Activated T-cell treated with anti-CD3 and anti-CD28 coated beads, Interleukin-2, amount 50 U/mL, for 72 hours (primary cell): ENCODE measurements at regions not wholly inside any gene's neighbourhood (a gene's known extent, or its start where the extent isn't known, plus 50 kb on each side); places are given as distances from the start of the nearest gene placed in this dataset.

Experiments
- ATAC-seq, 2 donors: fragments of 150-1000 bp; cut with Tn5 transposase; replicated peaks in 1 of 2; 2 replicates each; pipeline ENCODE4 v1.10.0; 2021; ENCODE audit warnings: moderate library complexity in 2 of 2, mild to moderate bottlenecking in 1 of 2
- DNase-seq, 2 donors: peaks; one replicate each; pipeline ENCODE4 v3.0.0; 2021 to 2022; ENCODE audit warnings: mixed read lengths in 1 of 2
- H3K27ac Mint-ChIP-seq: one replicate; pipeline ENCODE4 v1.8.0; 2022; ENCODE audit warnings: mild to moderate bottlenecking, moderate library complexity, mixed read lengths
- H3K27me3 Mint-ChIP-seq: one replicate; pipeline ENCODE4 v1.8.0; 2022; ENCODE audit warnings: low read depth, mixed read lengths
- H3K36me3 Mint-ChIP-seq, 2 donors: one replicate each; pipeline ENCODE4 v1.8.0; 2022; ENCODE audit warnings: mixed read lengths in 2 of 2, mild to moderate bottlenecking in 1 of 2; ENCODE audit not compliant: insufficient read depth in 2 of 2
- H3K4me1 Mint-ChIP-seq: one replicate; pipeline ENCODE4 v1.8.0; 2022; ENCODE audit warnings: low read depth, mixed read lengths
- H3K4me3 Mint-ChIP-seq, 2 donors: one replicate each; pipeline ENCODE4 v1.8.0; 2022; ENCODE audit warnings: mild to moderate bottlenecking in 2 of 2, mixed read lengths in 2 of 2, moderate library complexity in 2 of 2
- H3K9me3 Mint-ChIP-seq, 2 donors: one replicate each; pipeline ENCODE4 v1.8.0; 2022; ENCODE audit warnings: mixed read lengths in 2 of 2

DNA sequence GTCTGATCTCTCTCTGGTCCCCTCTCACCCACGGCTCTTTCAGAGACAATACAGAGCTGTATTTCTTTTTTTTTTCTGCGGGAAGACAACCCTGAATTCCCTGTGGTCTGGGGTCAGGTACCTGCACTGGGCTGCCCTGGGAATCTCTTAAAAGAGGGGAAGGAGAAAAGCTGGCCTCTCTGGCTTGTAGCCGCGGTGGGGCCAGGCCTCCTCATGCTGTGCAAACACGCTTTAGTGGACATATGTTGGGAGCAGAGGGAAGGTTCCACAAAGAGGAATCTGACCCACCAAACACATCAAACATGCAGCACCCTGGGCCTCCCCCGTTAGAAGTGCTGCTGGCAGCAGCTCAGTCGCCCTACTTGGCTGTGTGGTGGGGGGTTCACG lies 143.7 kb upstream of the ZFHX3 start:
- ATAC-seq (no peak), DNase-seq (no peak)
- Mint-ChIP-seq H3K27ac (no peak overlapping the region), H3K9me3 (peaks cover 0 to 1% of the 10 kb centered on the region in 2 donors), H3K4me1 (no peaks in the 10 kb centered on the region), H3K4me3 (no peak overlapping the region), H3K27me3 (no peaks in the 10 kb centered on the region), H3K36me3 (no peaks in the 10 kb centered on the region)

DNA sequence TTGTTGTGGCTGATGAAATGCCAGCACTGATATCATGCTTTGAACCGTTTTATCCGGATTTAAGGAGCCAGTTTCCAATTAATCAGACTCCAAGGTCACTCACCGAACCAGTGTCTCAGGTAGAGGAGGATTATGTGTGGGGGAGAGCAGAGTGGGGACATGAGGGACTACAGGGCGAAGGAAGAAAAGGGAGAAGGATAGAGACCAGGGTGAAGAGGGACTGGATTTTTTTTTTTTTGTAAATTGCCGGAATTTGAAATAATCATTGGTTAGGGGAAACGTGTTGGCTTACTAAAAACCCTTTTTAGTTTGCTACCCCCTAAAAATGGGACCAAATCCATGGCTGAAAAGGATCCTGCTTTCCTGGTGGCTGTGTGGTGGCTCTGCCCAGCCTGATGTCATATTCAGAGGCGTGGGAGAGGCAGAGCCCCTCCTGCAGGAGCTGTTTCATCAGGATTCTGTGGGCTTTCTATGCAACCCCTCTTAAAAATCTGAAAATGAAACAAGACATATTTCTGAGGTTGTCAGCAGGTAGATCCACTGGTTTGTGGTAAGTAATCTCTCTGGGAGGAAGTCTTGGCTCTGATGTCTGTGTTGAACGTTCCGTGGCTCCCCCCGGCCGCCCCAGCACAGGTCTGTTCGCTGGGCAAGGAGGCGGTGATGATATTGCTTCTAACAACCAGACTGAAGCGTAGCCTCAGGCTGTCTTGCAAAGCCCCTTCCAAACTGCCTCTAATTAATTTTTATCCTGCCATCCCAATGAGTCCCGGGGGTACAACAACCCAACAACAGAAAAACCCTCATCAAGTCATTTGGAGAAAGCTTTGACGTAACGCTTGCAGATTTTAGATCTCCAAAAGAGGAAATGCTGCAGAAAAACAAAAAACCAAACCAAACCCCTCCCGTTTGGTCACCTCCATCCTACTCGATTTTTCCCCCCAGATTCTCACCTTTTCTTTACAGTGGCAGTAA lies 143.0 kb upstream of the ZFHX3 start:
- no peaks in the 10 kb centered on the region for H3K4me1 Mint-ChIP-seq
- no peaks in the 10 kb centered on the region for H3K36me3 Mint-ChIP-seq
- H3K27me3 Mint-ChIP-seq: no peaks in the 10 kb centered on the region
- no peak overlapping the region for H3K4me3 Mint-ChIP-seq
- ATAC-seq (no peak), DNase-seq (no peak)
- H3K9me3 Mint-ChIP-seq: peaks cover 0 to 1% of the 10 kb centered on the region in 2 donors
- H3K27ac Mint-ChIP-seq: no peak overlapping the region

DNA sequence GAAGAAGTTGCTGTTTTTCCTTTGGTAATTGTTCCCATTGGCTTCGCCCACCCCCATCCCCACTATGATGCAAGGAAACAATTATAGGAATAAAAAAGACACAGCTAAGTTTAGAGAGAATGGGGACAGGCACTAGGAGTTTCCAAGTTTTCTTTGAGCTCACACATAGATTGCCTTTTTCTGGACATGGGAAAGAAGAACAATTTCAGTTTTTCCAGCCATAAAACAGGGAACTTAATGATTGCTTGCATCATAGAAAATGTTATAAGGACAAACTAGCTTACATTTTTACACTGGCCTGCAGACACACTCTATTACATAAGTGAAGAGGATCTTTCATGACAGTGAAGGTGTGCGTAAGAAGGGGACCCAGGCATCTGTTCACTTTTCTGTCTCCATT lies 142.3 kb upstream of the ZFHX3 start:
- no peak for ATAC-seq
- no peak overlapping the region for H3K27ac Mint-ChIP-seq
- H3K36me3 Mint-ChIP-seq: no peaks in the 10 kb centered on the region
- no peak for DNase-seq
- H3K4me1 Mint-ChIP-seq: no peaks in the 10 kb centered on the region
- H3K4me3 Mint-ChIP-seq: no peak overlapping the region
- H3K27me3 Mint-ChIP-seq: no peaks in the 10 kb centered on the region
- H3K9me3 Mint-ChIP-seq: no peaks in the 10 kb centered on the region

DNA sequence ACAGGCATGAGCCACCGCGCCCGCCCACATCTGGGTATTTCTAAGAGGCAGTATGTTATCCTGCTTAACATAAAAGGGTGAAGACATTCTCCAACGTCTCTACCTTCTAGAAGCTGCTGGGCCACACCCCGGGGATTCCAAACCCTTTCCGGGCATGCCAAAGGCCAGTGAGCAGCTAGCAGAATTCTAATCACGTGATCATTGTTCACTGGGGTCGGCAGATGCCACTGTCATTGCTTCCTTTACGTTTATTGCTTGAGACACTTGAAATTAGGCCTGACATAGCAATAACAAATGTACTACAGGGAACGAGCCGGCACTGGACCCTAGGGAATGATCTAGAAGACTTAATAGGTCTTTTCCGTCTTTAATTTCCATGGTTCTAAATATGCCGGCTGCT lies 141.2 kb upstream of the ZFHX3 start:
- Mint-ChIP-seq H3K27ac (no peak overlapping the region), H3K4me1 (no peaks in the 10 kb centered on the region), H3K36me3 (no peaks in the 10 kb centered on the region), H3K9me3 (no peaks in the 10 kb centered on the region), H3K27me3 (no peaks in the 10 kb centered on the region), H3K4me3 (no peak overlapping the region)
- ATAC-seq (no peak), DNase-seq (no peak)

DNA sequence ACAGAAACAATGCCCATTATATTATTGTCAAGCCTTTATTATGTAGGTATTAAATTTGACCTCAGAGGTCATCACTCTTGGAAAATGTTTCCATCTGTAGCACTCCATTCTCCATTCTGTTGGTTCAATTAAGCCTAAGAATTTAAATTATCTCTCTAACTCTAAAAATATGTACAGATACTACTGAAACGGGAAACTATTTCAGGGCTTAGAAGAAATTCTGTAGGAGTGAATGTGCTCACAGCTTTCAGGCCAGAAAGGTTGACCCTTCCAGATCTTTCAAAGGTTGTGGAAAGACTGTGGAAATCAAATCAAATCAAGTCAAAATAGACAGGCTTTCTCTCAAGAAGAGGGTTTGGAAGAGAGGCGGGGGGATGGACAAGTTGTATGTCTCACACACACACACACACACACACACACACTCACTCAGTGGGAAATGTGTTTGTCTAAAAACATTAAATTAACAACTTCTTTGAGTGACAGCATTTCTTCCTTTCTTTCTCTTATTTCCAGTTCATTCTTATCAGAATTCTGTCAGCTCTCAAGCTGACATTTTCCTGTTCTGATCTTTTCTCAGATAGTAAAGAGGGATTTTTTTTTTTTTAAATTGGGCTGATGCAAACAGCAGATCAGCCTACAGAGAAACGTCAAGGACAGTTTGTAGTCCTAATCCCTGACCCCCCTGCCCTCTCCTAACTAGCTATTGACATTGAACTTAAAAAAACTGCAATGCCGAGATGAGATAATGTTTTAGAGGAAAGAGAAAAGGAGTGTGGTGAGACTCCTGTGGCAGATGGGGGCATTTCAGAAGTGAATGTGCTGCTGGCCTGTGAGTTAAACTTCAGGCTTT lies 139.0 kb upstream of the ZFHX3 start:
- Mint-ChIP-seq H3K27me3 (no peaks in the 10 kb centered on the region), H3K9me3 (no peaks in the 10 kb centered on the region), H3K27ac (no peak overlapping the region), H3K36me3 (no peaks in the 10 kb centered on the region), H3K4me3 (no peak overlapping the region), H3K4me1 (no peaks in the 10 kb centered on the region)
- DNase-seq (no peak), ATAC-seq (no peak)

DNA sequence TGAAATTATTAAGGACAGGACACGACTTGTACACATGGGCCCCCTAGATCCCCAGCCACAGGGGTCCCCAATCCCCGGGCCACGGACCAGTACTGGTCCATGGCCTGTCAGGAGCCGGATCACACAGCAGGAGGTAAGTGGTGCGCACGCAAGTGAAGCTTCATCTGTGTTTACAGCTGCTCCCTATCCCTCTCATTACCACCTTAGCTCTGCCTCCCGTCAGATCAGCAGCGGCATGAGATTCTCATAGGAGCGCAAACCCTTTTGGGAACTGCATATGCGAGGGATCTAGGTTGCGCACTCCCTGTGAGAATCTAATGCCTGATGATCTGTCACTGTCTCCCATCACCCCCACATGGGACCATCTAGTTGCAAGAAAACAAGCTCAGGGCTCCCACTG lies 137.8 kb upstream of the ZFHX3 start:
- H3K4me3 Mint-ChIP-seq: no peak overlapping the region
- DNase-seq (no peak), ATAC-seq (no peak)
- H3K9me3 Mint-ChIP-seq: no peaks in the 10 kb centered on the region
- H3K36me3 Mint-ChIP-seq: no peaks in the 10 kb centered on the region
- H3K27me3 Mint-ChIP-seq: no peaks in the 10 kb centered on the region
- H3K27ac Mint-ChIP-seq: no peak overlapping the region
- H3K4me1 Mint-ChIP-seq: no peaks in the 10 kb centered on the region

DNA sequence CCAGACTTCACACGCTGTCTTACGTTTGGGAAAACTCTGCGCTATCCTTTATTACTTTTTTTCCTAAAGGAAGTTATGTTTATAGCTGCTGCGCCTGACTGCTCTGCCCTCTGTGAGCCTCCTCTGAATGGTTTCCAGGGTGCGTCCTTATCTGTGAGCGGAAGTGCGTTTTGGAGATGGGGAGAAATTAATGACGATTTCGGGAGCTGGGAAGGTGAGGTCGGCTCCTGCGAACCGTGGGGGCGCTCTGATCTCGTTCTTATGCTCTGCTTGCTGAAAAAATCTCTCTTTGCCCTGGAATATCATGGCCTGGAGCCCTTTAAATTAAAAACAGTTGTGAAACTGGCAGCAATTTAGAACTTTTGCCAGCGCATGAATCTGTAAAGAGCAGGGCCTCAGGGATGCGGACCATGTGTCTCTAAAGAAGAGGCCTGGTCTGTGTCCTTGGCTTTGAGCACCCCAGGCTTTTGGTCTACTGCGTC lies 135.7 kb upstream of the ZFHX3 start:
- H3K9me3 Mint-ChIP-seq: no peaks in the 10 kb centered on the region
- no peaks in the 10 kb centered on the region for H3K4me1 Mint-ChIP-seq
- ATAC-seq (no peak), DNase-seq (no peak)
- H3K27me3 Mint-ChIP-seq: no peaks in the 10 kb centered on the region
- no peaks in the 10 kb centered on the region for H3K36me3 Mint-ChIP-seq
- H3K4me3 Mint-ChIP-seq: no peak overlapping the region
- no peak overlapping the region for H3K27ac Mint-ChIP-seq

DNA sequence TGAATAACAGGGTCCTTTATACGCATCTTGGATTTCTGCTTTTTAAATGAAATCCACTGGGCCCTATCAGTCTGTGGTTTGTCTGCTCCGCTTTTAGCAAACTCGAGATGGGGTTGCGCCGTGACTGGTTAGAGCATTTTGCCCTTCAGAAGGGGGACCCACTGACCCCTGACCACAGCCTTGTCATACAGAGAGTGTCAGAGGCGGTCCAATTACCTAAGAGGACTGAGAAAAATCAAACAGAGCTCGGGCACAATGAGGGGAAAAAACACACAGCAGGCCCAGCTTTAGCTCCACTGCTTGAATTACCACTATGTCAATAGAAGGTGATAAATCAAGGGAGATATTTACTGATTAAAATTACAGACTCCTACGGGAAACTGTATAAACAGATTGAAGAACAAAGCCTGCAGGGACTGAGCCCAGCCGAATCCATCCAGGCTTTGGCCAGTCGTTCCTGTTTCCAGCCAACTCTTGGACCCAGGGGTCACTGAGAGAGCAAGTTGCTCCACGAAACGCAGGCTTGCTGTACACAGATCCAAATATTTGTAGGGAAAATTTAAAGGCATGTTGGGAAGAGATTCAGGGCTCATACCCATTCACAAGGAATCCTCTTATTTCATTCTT lies 131.9 kb upstream of the ZFHX3 start:
- H3K4me3 Mint-ChIP-seq: no peak overlapping the region

DNA sequence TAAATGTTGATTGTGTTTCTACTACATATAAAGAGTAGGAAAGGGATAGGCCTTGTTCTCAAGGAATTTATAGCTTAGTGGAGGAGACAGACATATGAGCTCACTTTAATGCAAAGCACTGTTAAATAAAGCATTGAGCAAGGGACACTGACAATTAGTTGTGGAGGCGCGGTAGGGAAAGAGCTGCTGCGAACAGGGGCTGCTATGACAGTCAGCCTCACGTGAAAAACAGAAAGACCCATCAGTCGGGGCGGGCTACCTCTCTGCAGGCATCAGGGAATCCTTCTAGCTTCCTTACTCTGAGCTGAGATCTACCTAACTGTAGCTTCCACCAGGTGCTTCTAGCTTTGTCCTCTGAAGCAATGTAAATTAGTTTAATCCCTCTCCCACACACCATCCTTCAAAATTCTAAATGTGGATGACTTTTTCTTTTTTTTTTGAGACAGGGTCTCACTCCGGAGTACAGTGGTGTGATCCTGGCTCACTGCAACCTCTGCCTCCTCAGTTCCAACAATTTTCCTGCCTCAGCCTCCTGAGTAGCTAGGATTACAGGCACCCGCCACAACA lies 129.9 kb upstream of the ZFHX3 start:
- DNase-seq: no peak
- Mint-ChIP-seq H3K36me3 (no peaks in the 10 kb centered on the region), H3K4me3 (no peak overlapping the region), H3K4me1 (no peaks in the 10 kb centered on the region), H3K27ac (no peak overlapping the region), H3K9me3 (peaks cover 0 to 2% of the 10 kb centered on the region in 2 donors), H3K27me3 (no peaks in the 10 kb centered on the region)
- ATAC-seq: no peak

More for the DNA sequence above, 131.9 kb upstream of the ZFHX3 start:
- no peaks in the 10 kb centered on the region for H3K9me3 Mint-ChIP-seq
- ATAC-seq (no peak), DNase-seq (no peak)
- H3K36me3 Mint-ChIP-seq: no peaks in the 10 kb centered on the region
- H3K27ac Mint-ChIP-seq: no peak overlapping the region
- no peaks in the 10 kb centered on the region for H3K27me3 Mint-ChIP-seq
- no peaks in the 10 kb centered on the region for H3K4me1 Mint-ChIP-seq

DNA sequence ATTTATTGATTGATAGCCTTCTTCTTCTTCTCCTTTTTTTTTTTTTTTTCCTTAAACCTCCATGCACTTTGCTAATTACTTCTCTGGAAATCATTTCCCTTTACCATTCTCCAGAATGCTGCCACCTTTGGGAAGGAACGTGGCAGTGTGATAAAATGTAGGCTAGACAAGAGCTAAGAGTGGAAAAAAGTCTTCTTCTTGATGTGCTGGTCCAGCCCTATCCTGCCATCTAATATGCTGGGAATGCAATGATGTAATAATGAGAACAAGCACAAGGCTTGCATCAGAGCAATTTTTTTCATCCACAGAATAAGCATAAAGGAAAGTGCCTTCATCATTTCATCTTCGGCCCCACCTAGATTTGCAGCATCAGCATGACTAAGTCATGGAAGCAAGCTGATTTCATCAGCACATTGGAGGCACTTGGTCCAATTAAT lies 128.7 kb upstream of the ZFHX3 start:
- Mint-ChIP-seq H3K4me3 (no peak overlapping the region), H3K4me1 (no peaks in the 10 kb centered on the region), H3K9me3 (peaks cover 0 to 2% of the 10 kb centered on the region in 2 donors), H3K36me3 (no peaks in the 10 kb centered on the region), H3K27me3 (no peaks in the 10 kb centered on the region), H3K27ac (no peak overlapping the region)
- DNase-seq (no peak), ATAC-seq (no peak)

DNA sequence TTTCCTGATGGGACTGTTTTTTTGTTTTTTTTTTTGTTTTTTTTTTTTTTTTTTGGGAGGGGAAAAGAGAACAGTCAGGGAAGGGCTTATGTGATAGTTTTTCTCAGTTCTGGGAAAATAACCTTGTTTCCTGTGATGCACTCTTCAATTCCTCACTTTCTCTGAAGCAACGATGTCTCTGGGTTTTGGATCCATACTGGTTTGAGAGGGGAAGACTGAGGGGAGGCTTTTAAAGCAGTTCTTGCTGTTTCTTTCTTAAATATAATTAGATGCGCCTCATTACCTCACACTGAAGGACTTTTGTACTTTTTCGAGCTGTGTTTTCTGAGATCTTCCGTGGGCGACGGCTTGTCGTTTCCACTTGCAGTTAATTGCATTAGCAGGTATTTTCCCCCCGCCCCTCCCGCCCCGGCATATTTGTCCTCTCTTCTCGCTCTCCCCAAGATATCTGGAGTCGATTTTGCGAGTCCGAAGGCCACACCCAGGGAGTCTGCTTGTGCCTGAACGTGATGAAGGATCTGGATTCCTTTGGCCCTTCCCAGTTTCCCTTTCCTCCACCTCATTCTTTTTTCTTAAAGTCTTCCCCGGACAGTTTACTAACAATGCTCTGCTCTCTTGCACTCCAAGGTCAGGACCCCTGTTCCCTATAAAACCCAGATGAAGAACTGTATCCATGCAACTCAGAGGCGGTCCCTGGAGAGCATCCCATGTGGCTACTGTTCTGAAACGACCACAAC lies 125.2 kb upstream of the ZFHX3 start:
- ATAC-seq (no peak), DNase-seq (no peak)
- Mint-ChIP-seq H3K4me1 (no peaks in the 10 kb centered on the region), H3K27me3 (no peaks in the 10 kb centered on the region), H3K27ac (no peak overlapping the region), H3K9me3 (peaks cover 0 to 2% of the 10 kb centered on the region in 2 donors), H3K36me3 (no peaks in the 10 kb centered on the region), H3K4me3 (no peak overlapping the region)

DNA sequence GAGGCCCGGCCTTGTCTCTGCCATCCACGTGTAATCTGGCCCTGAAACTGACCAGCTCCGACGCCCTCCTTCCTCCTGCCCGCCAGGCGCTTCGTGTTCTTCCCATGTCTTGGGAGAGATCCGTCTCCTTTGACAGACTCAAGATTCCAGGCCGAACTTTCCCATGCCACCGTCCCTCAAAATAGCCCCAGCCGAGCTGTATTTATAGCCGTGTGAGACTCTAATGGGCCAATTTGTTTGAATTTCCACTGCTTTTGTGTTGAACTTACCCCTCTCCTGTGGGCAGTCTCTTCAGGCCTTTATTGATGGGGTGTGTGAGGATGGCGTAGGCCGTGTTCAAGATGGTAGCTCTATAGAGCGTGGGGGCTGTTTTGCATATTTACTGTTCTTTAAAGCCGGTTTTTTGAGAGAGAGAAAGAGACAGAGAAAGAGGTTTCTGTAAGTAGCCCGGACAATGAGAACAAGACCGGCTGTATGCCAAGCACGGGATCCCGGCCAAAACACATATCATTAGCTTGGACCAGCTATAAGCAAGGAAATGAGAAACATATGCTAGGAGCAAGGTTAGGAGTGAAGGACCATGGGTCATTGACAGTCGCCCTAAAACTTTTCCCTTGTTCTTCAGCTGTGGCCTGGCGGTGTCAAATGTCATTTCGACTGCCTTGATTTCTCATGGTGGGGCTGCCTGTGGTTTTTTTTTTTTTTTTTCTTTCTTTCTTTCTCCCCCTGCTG lies 124.5 kb upstream of the ZFHX3 start:
- DNase-seq: no peak

More for the DNA sequence above, 124.5 kb upstream of the ZFHX3 start:
- Mint-ChIP-seq H3K27me3 (no peaks in the 10 kb centered on the region), H3K4me1 (no peaks in the 10 kb centered on the region), H3K36me3 (no peaks in the 10 kb centered on the region), H3K9me3 (peaks cover 0 to 2% of the 10 kb centered on the region in 2 donors), H3K4me3 (no peak overlapping the region), H3K27ac (no peak overlapping the region)
- ATAC-seq: no peak
